Mesodermal cell (in vitro differentiated cells): ENCODE measurements at regions not wholly inside any gene's neighbourhood (a gene's known extent, or its start where the extent isn't known, plus 50 kb on each side); places are given as distances from the start of the nearest gene placed in this dataset.
"Not testable (repeated sequence)": the region's sequence is repeated elsewhere in the genome, so short reads cannot be mapped to it uniquely, and the experiment has no call there.

Source experiments
- H3K27ac ChIP-seq: 2 replicates; pipeline ENCODE4 v1.7.0; 2013; ENCODE audit warnings: mild to moderate bottlenecking, low read depth, low read length, moderate library complexity; ENCODE audit not compliant: severe bottlenecking
- H3K36me3 ChIP-seq: 2 replicates; pipeline ENCODE4 v1.7.1; 2013; ENCODE audit warnings: mild to moderate bottlenecking, low read length, moderate library complexity; ENCODE audit not compliant: control insufficient read depth, insufficient read depth
- H3K4me1 ChIP-seq: one replicate; pipeline ENCODE4 v1.7.1; 2013; ENCODE audit warnings: mild to moderate bottlenecking, low read length; ENCODE audit not compliant: insufficient read depth, control insufficient read depth, poor library complexity, severe bottlenecking
- H3K4me3 ChIP-seq: 2 replicates; pipeline ENCODE4 v1.7.0; 2013; ENCODE audit warnings: low read length, control low read depth, mild to moderate bottlenecking; ENCODE audit not compliant: insufficient read depth, poor library complexity, severe bottlenecking; ENCODE audit errors: extremely low read depth
- H3K9me3 ChIP-seq: 2 replicates; pipeline ENCODE4 v1.7.1; 2013; ENCODE audit warnings: mild to moderate bottlenecking, low read length, moderate library complexity; ENCODE audit not compliant: control insufficient read depth
- WGBS, 2 experiments: methylation state at CpG; one replicate each; pipeline ENCODE4 v1.1.5; 2013; ENCODE audit warnings: missing lambda C conversion rate in 2 of 2; ENCODE audit not compliant: insufficient coverage in 2 of 2; 5-methylcytosine and 5-hydroxymethylcytosine counted together

DNA sequence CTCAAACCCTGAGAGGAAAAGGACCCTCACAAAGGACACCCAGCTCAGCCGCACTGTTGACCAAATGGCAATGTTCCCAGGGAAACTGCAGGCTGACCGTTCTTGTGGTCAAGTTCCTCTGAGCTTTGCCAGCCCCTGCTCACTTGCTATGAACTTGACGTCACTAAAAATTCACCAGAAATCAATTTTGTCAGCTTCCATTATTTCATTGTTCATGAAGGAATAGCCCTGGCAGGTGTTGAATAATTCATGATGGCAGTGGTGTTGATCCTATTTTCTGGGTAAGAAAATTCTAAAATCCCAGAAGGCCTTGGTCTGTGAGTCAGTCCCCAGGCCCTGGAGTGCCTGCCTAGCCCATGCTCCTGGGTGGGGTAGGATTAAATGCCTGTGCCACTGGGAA, 318.9 kb downstream of the ZNF326 start:
- H3K4me3 ChIP-seq: no peak overlapping the region
- no peaks in the 10 kb centered on the region for H3K9me3 ChIP-seq
- WGBS, 2 experiments: 85 to 94% methylated on average over 2 to 3 of the region's 3 CpGs
- H3K27ac ChIP-seq: no peak overlapping the region
- no peaks in the 10 kb centered on the region for H3K36me3 ChIP-seq
- no peaks in the 10 kb centered on the region for H3K4me1 ChIP-seq

- Histone ChIP-seq H3K4me3 (no peak overlapping the region), H3K27ac (no peak overlapping the region), H3K4me1 (no peaks in the 10 kb centered on the region), H3K9me3 (no peaks in the 10 kb centered on the region), H3K36me3 (no peaks in the 10 kb centered on the region)
- 89 to 97% methylated on average over 3 of the region's 5 CpGs for WGBS, 2 experiments
Measured at GRCh38 chr1:90309806-90310205, 314.9 kb downstream of the ZNF326 start.

DNA sequence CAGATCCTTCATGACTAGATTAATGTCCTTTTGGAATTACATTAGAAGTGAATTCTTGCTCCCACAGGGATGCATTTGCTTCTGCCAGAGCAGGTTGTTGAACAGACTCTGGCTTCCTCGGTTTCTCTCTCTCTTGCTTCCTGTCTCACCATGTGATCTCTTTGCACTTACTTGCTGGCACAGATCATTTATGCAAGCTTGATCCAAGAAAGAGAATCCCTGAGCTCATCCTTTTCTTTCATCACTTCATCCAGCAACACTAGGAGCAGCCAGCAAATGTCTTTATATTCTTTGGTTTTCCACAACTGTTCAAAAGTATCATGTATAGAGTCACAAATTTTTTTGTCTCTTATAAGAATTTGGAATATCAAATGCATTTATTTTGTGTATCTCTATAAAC, 313.5 kb downstream of the ZNF326 start:
- Histone ChIP-seq H3K9me3 (no peaks in the 10 kb centered on the region), H3K4me3 (no peak overlapping the region), H3K36me3 (no peaks in the 10 kb centered on the region), H3K4me1 (no peaks in the 10 kb centered on the region), H3K27ac (no peak overlapping the region)
- 67 to 100% methylated on average over 1 of the region's 1 CpG for WGBS, 2 experiments

DNA sequence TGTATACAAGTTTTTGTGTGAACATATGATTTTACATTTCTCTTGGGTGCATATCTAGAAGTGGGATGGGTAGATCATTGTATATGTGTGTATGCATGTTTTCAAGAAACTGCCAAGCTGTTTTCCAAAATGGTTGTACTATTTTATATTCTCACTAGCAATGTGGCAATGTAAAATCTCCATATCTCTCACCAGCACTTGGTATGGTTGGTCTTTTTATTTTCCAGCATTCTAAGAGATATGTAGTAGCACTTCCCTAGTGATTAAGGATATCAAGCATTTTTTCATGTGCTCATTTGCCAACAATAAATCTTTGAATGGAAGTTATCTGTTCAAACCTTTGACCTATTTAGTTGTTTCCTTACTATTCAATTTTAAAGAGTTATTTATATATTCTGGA, 310.7 kb downstream of the ZNF326 start:
- H3K36me3 ChIP-seq: no peaks in the 10 kb centered on the region
- H3K4me3 ChIP-seq: no peak overlapping the region
- H3K4me1 ChIP-seq: no peaks in the 10 kb centered on the region
- H3K27ac ChIP-seq: no peak overlapping the region
- no peaks in the 10 kb centered on the region for H3K9me3 ChIP-seq

GRCh38 chr1:90296327-90296726, 301.4 kb downstream of the ZNF326 start:
- Histone ChIP-seq H3K36me3 (no peaks in the 10 kb centered on the region), H3K4me1 (no peaks in the 10 kb centered on the region)
- WGBS, 2 experiments: 93 to 96% methylated on average over 5 of the region's 5 CpGs

DNA sequence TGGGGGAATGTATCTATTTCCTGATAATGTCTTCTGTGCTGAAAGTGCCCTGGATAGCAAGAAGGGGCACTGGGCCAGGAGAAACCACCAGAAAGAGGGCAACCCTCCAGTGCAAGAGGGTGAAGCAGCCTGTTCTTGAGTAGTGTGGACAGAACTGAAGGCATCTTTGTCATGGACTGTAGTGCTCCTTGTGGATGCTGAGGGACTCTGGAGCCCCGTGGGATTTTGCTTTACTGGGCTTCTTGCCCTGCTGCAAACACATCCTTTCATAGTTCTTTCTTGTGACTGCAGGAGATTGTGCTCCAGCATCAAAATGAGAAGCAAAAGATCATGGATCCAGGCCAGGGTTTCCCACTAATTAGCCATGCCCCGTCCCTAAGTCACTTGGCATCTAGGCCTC, 300.6 kb downstream of the ZNF326 start:
- 80 to 86% methylated on average over 1 of the region's 2 CpGs for WGBS, 2 experiments
- Histone ChIP-seq H3K36me3 (no peaks in the 10 kb centered on the region), H3K4me3 (no peak overlapping the region), H3K4me1 (no peaks in the 10 kb centered on the region), H3K9me3 (no peaks in the 10 kb centered on the region), H3K27ac (no peak overlapping the region)

More at GRCh38 chr1:90296327-90296726, 301.4 kb downstream of the ZNF326 start:
- Histone ChIP-seq H3K27ac (no peak overlapping the region), H3K4me3 (no peak overlapping the region), H3K9me3 (no peaks in the 10 kb centered on the region)

DNA sequence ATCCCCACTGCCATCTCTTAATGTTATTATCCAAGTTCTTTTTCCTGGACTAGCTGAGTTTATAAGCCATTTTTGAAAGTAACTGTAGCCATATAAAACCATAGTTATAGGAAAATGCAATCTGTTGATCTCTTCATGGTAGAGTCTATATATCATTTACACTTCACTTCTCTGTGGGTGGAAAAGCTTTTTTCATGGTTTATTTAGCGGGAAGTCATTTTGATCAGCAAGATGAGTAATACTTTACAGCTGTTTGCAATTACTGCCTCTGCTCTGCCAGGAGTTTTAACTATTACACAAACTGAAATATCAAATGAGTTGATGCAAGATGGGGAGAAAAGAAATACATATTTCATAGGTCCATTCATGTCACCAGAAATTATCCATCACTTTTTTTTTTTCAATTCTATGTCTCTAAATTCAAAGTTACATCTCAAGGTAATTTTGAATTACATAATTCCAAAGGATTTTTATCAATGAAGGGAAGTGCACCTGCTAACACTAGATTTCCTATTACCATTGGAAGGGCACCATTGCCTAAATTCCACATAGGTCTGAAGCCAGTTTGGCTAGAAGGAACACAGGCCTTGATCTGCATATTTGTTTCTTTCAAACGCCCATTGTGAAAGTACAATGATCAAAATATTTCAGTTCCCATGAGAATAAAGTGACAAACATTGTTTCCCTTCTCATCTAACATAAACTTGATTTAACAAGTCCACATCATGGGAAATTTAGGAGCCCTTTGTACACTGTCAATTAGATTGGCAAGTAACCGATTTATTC, 296.7 kb downstream of the ZNF326 start:
- no peaks in the 10 kb centered on the region for H3K4me1 ChIP-seq
- no peak overlapping the region for H3K4me3 ChIP-seq
- 94 to 100% methylated on average over 2 of the region's 3 CpGs for WGBS, 2 experiments
- H3K36me3 ChIP-seq: no peaks in the 10 kb centered on the region
- no peak overlapping the region for H3K27ac ChIP-seq
- H3K9me3 ChIP-seq: no peaks in the 10 kb centered on the region

GRCh38 chr1:90282811-90283210, 287.9 kb downstream of the ZNF326 start:
- Histone ChIP-seq H3K4me1 (no peaks in the 10 kb centered on the region), H3K36me3 (no peaks in the 10 kb centered on the region), H3K27ac (no peak overlapping the region), H3K9me3 (no peaks in the 10 kb centered on the region), H3K4me3 (no peak overlapping the region)
- 71 to 79% methylated on average over 3 to 4 of the region's 4 CpGs for WGBS, 2 experiments

GRCh38 chr1:90281886-90282285, 287.0 kb downstream of the ZNF326 start:
- H3K4me1 ChIP-seq, H3K9me3 ChIP-seq, H3K27ac ChIP-seq, H3K36me3 ChIP-seq, H3K4me3 ChIP-seq: not testable (repeated sequence)
- no CpG with 5 or more reads among the region's 1 CpG for WGBS, 2 experiments

DNA sequence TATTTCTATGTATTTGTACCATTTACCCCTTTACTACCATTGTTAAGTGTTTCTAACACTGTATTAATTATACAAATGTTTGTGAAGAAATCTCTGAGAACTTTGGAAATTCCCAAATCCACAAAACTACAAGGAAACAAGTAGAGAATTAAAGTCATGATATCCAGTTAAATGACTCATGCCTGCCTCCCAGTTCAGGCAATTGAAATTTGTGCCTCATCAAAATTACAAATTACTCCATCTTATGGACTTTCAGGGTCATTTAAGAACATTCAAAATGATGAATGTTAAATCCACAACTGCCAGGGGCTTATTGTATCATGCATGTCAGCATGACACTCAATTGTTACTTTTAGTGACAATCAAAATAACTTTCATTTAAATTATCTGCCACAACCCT, 282.4 kb downstream of the ZNF326 start:
- Histone ChIP-seq H3K36me3 (no peaks in the 10 kb centered on the region), H3K4me1 (no peaks in the 10 kb centered on the region), H3K9me3 (no peaks in the 10 kb centered on the region), H3K27ac (no peak overlapping the region), H3K4me3 (no peak overlapping the region)

DNA sequence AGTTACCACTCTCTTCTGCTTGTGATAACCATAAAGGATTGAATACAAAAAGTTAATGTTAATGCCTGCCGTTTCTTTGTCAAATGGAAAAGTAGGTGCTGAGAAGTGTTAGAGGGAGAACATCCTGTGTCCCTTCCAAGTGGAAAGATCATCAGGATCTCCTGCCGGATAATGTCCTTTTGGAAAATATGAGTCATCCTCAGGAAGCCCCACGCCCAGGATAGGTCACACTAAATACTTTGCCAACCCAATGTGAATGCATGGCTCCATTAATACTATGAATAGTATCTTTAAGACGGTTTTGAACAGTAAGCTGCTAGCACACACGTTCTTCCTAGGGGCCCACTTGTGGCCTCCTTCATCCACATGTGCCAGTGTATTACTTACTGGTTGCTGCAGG, 279.5 kb downstream of the ZNF326 start:
- Histone ChIP-seq H3K36me3 (no peaks in the 10 kb centered on the region), H3K9me3 (no peaks in the 10 kb centered on the region), H3K27ac (no peak overlapping the region), H3K4me3 (no peak overlapping the region), H3K4me1 (no peaks in the 10 kb centered on the region)
- WGBS, 2 experiments: 87 to 90% methylated on average over 2 to 3 of the region's 5 CpGs
